Kidney (tissue), 13 donors: ENCODE measurements at regions not wholly inside any gene's neighbourhood (a gene's known extent, or its start where the extent isn't known, plus 50 kb on each side); places are given as distances from the start of the nearest gene placed in this dataset.

Experiments used
- DNase-seq, 5 donors: peaks; one replicate each; pipeline ENCODE4 v3.0.0-alpha.2; 2013 to 2020
- FAIRE-seq: peaks from 2 replicates; lab custom pipeline; 2012; peaks lifted over from hg19 to GRCh38; lab: Jason Lieb, UNC
- H3K27ac ChIP-seq, 2 donors: one replicate each; pipeline ENCODE4 v1.7.0; 2013; ENCODE audit warnings: low read depth in 2 of 2, low read length in 2 of 2, inconsistent platforms in 1 of 2
- H3K27me3 ChIP-seq: one replicate; pipeline ENCODE4 v1.7.1; 2013; ENCODE audit warnings: low read length, inconsistent platforms; ENCODE audit not compliant: control insufficient read depth, insufficient read depth
- H3K36me3 ChIP-seq, 3 donors: one replicate each; pipeline versions ENCODE4 v1.7.0 to v1.7.1; 2013; ENCODE audit warnings: low read length in 3 of 3, control low read depth in 1 of 3, inconsistent platforms in 1 of 3; ENCODE audit not compliant: insufficient read depth in 3 of 3, control insufficient read depth in 2 of 3
- H3K4me1 ChIP-seq, 3 donors: one replicate each; pipeline versions ENCODE4 v1.7.0 to v1.7.1; 2013; ENCODE audit warnings: low read length in 3 of 3, inconsistent platforms in 1 of 3, low read depth in 1 of 3; ENCODE audit not compliant: control insufficient read depth in 2 of 3, insufficient read depth in 2 of 3
- H3K4me3 ChIP-seq, 3 donors: one replicate each; pipeline versions ENCODE4 v1.7.0 to v1.8.1; 2013; ENCODE audit warnings: low read length in 3 of 3, control low read depth in 1 of 3, inconsistent platforms in 1 of 3
- H3K9ac ChIP-seq, 3 donors: one replicate each; pipeline versions ENCODE4 v1.7.0 to v1.7.1; 2013; ENCODE audit warnings: low read length in 3 of 3, control low read depth in 1 of 3, inconsistent platforms in 1 of 3
- H3K9me3 ChIP-seq, 3 donors: one replicate each; pipeline versions ENCODE4 v1.7.0 to v1.7.1; 2013; ENCODE audit warnings: low read length in 3 of 3, control low read depth in 1 of 3, inconsistent platforms in 1 of 3; ENCODE audit not compliant: control insufficient read depth in 2 of 3, insufficient read depth in 1 of 3
- CTCF ChIP-seq: IDR thresholded peaks from 3 replicates; pipeline ENCODE4 v1.5.1; 2012; ENCODE audit warnings: mild to moderate bottlenecking, moderate library complexity, borderline replicate concordance; ENCODE audit not compliant: insufficient read depth; ENCODE audit errors: extremely low read depth
- intact Hi-C: fragments of 100-400 bp; cut with DNase I; formaldehyde crosslinking; loops from one replicate; pipeline ENCODE4 v1.11.1; 2022
- donor health status: control.
- donor health status: control.
- donor health status: control.
- donor health status: control.
- donor health status: control.
- donor health status: DM: yes; HTN: yes; CAD: no.
- donor health status: Normal renal cell carcinoma (clear cell type).

GRCh38 chr10:129373231-129373630, 93.8 kb upstream of the MGMT start:
- H3K27ac ChIP-seq = no peak overlapping the region
- no peak overlapping the region for H3K4me3 ChIP-seq
- no peaks in the 10 kb centered on the region for H3K27me3 ChIP-seq
- no peaks in the 10 kb centered on the region for H3K36me3 ChIP-seq
- no peaks in the 10 kb centered on the region for H3K4me1 ChIP-seq
- FAIRE-seq = no peak
- H3K9ac ChIP-seq = no peak overlapping the region
- TF ChIP-seq CTCF = no peak
- intact Hi-C loops = no loop called here
- no peaks in the 10 kb centered on the region for H3K9me3 ChIP-seq
- DNase-seq = no peak

GRCh38 chr10:129373718-129374117, 93.3 kb upstream of the MGMT start:
- H3K9ac ChIP-seq = no peak overlapping the region
- no peak overlapping the region for H3K4me3 ChIP-seq
- H3K4me1 ChIP-seq = no peaks in the 10 kb centered on the region
- DNase-seq (no peak), FAIRE-seq (no peak)
- intact Hi-C loops = no loop called here
- no peaks in the 10 kb centered on the region for H3K36me3 ChIP-seq
- no peak overlapping the region for H3K27ac ChIP-seq
- TF ChIP-seq CTCF = no peak
- no peaks in the 10 kb centered on the region for H3K27me3 ChIP-seq
- H3K9me3 ChIP-seq = no peaks in the 10 kb centered on the region

- FAIRE-seq (no peak), DNase-seq (no peak)
- no peaks in the 10 kb centered on the region for H3K27me3 ChIP-seq
- H3K4me1 ChIP-seq = no peaks in the 10 kb centered on the region
- no peaks in the 10 kb centered on the region for H3K9me3 ChIP-seq
- no peak overlapping the region for H3K27ac ChIP-seq
- no peak overlapping the region for H3K9ac ChIP-seq
- H3K4me3 ChIP-seq = no peak overlapping the region
- H3K36me3 ChIP-seq = no peaks in the 10 kb centered on the region
- intact Hi-C loops = no loop called here
- TF ChIP-seq CTCF = no peak
Observed at GRCh38 chr10:129375171-129375570, 91.9 kb upstream of the MGMT start.

- no peaks in the 10 kb centered on the region for H3K4me1 ChIP-seq
- H3K36me3 ChIP-seq = no peaks in the 10 kb centered on the region
- no peak overlapping the region for H3K9ac ChIP-seq
- no peaks in the 10 kb centered on the region for H3K9me3 ChIP-seq
- intact Hi-C loops = no loop called here
- H3K4me3 ChIP-seq = no peak overlapping the region
- no peak overlapping the region for H3K27ac ChIP-seq
- TF ChIP-seq CTCF = no peak
- FAIRE-seq (no peak), DNase-seq (no peak)
- H3K27me3 ChIP-seq = no peaks in the 10 kb centered on the region
Observed at GRCh38 chr10:129375912-129376311, 91.1 kb upstream of the MGMT start.
